ENCODE measurements at regions not wholly inside any gene's neighbourhood (a gene's known extent, or its start where the extent isn't known, plus 50 kb on each side); places are given as distances from the start of the nearest gene placed in this dataset.
"Not testable (repeated sequence)": the region's sequence is repeated elsewhere in the genome, so short reads cannot be mapped to it uniquely, and the experiment has no call there.

DNA sequence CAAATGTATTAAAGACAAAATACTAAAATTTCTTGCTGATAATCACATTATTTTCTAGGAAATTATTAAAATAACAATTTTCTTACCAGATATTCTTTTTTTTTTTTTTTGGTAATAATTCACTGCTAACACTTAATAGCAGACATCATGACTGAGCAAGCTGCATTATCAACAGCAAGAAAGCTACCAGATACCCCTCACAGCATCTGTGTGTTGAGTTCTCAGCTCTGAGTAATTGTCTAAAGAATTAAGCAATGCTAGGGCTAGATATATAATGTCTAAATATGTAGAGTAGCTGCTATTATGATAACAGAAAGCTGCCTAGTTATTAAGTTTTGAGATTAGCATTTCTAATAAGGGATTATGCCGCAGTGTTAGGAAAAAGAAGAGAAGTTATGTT lies 754.3 kb upstream of the PKDCC start:
- Mint-ChIP-seq H3K27ac (no peak overlapping the region), H3K4me3 (no peak overlapping the region), H3K9me3 (no peaks in the 10 kb centered on the region), H3K27me3 (ENCODE audit: low read depth) (no peaks in the 10 kb centered on the region), H3K36me3 (ENCODE audit: low read depth) (no peaks in the 10 kb centered on the region), H3K4me1 (ENCODE audit: low read depth) (no peaks in the 10 kb centered on the region)
- no peak for DNase-seq (ENCODE audit: low spot score)

DNA sequence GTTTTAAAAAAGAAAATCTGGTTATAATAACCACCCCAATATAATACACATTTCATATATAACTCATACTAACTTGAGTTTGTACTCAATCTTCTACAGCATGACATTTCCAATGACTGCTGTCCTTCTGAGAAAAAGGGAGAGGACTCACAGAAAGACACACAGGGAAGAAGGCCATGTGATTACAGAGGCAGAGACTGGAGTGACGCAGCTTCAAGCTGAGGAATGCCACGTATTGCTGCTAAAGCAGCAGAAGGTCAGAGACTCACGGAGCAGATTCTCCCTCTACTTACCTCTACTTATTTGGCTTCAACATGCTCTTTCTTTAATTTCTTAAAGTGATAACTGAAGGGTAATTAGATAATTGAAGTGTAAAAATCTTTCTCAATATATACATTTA lies 753.5 kb upstream of the PKDCC start:
- H3K4me3 Mint-ChIP-seq: no peak overlapping the region
- DNase-seq (ENCODE audit: low spot score): no peak
- no peaks in the 10 kb centered on the region for H3K4me1 Mint-ChIP-seq (ENCODE audit: low read depth)
- no peaks in the 10 kb centered on the region for H3K27me3 Mint-ChIP-seq (ENCODE audit: low read depth)
- no peaks in the 10 kb centered on the region for H3K36me3 Mint-ChIP-seq (ENCODE audit: low read depth)
- no peaks in the 10 kb centered on the region for H3K9me3 Mint-ChIP-seq
- H3K27ac Mint-ChIP-seq: no peak overlapping the region

DNA sequence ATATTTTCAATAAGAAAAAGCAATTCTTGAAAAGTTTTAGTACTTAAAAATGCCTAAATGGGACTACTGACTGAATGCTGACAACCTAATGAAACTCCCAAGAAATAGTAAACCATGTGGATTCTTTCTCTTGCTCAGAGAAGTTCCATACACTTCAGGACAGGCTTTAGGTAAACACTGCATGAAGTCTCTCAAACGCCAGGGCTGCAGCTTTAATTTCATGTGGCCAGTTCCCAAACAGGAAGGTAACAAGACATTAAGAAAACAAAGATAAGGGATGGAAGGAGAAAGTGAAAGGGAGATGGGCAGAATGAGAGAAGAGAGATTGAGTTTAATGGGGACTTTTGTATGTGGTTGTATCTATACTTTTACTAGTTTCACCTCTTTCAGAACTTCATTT lies 734.7 kb upstream of the PKDCC start:
- no peaks in the 10 kb centered on the region for H3K27me3 Mint-ChIP-seq (ENCODE audit: low read depth)
- H3K36me3 Mint-ChIP-seq (ENCODE audit: low read depth): no peaks in the 10 kb centered on the region
- no peaks in the 10 kb centered on the region for H3K4me1 Mint-ChIP-seq (ENCODE audit: low read depth)
- no peak overlapping the region for H3K27ac Mint-ChIP-seq
- H3K4me3 Mint-ChIP-seq: no peak overlapping the region
- no peak for DNase-seq (ENCODE audit: low spot score)
- H3K9me3 Mint-ChIP-seq: no peaks in the 10 kb centered on the region

DNA sequence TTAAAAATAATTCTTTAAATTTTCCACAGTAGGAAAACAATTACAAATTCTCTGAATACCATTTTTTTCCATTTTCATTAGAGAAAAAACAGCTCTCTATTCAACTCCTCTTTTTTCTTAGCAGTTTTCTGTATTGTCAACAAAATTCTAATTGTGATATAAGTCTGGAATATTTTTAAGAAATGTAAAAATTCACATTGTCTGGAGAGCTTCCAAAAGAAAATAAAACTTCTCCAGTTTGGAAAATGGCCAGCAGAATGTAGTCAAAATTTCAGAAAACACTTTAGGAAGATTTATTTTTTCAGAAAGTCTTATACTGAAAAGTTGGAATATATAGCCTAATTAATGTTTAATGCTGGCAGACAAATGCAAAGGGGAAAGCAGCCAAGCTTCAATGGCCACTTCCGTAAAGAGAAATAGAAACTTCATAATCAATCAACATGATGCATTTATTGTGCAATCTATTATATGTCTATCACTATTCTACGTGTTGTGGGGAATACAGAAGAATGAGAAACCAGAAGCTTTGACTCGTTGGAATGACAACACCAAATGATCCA lies 733.2 kb upstream of the PKDCC start:
- no peak for DNase-seq (ENCODE audit: low spot score)
- Mint-ChIP-seq H3K4me3 (no peak overlapping the region), H3K27me3 (ENCODE audit: low read depth) (no peaks in the 10 kb centered on the region), H3K27ac (no peak overlapping the region), H3K9me3 (no peaks in the 10 kb centered on the region), H3K4me1 (ENCODE audit: low read depth) (no peaks in the 10 kb centered on the region), H3K36me3 (ENCODE audit: low read depth) (no peaks in the 10 kb centered on the region)

DNA sequence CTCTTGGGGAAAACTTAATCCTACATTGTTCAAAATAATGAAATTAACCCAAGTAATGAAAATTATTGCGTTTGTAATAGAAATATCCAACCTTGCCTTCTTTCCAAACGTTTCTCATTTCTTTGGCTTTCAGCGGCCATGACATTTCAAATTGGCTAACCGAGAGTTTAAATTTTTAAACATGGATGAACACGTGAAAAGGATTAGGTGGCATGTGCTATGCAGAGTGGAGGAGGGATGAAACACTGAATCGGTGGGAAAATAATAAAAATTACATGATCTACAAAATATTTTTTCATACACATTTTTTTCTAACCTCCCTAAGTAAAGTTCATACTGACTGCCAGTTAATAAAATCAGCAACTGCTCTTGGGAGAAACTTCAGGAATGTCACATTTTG lies 728.4 kb upstream of the PKDCC start:
- no peak for DNase-seq (ENCODE audit: low spot score)
- H3K4me3 Mint-ChIP-seq: no peak overlapping the region
- no peak overlapping the region for H3K27ac Mint-ChIP-seq
- no peaks in the 10 kb centered on the region for H3K36me3 Mint-ChIP-seq (ENCODE audit: low read depth)
- H3K27me3 Mint-ChIP-seq (ENCODE audit: low read depth): no peaks in the 10 kb centered on the region
- no peaks in the 10 kb centered on the region for H3K9me3 Mint-ChIP-seq
- no peaks in the 10 kb centered on the region for H3K4me1 Mint-ChIP-seq (ENCODE audit: low read depth)

DNA sequence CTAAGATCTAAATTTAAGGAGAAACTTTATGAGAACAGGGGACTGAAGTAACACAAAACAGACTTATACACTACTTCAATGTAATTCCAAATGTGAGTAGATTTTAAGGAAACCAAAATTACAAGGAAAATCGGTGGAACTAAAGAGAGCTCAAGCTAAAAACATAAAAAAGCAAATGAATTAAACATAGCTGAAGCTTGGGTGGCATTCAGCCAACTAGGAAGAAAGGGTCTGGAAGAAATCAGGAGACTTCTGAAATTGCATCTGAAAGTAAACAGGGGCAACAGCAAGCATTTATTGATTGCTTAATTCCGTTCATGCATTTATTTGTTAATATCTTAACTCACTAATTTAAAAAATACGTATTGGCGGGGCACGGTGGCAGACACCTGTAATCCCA lies 727.3 kb upstream of the PKDCC start:
- Mint-ChIP-seq H3K36me3 (ENCODE audit: low read depth) (no peaks in the 10 kb centered on the region), H3K9me3 (no peaks in the 10 kb centered on the region), H3K27ac (no peak overlapping the region), H3K4me1 (ENCODE audit: low read depth) (no peaks in the 10 kb centered on the region), H3K27me3 (ENCODE audit: low read depth) (no peaks in the 10 kb centered on the region), H3K4me3 (no peak overlapping the region)
- no peak for DNase-seq (ENCODE audit: low spot score)

DNA sequence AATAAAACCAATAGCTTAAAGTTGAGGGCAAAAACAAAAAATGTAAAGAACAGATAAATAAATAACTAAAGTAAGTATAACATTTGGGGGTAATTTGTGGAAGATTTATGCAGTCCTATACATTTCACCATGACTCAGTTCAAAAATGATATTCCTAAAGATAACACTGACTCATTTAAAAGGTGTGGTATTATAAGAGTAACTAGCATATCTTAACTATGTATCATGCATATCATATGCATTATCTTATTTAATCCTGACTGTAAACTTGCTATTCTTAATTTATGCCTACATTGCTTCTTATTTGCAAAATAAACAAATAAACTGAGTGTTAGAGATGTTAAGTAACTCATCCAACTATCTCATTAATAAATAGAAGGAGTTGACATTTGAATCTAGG lies 726.5 kb upstream of the PKDCC start:
- Mint-ChIP-seq H3K4me3 (no peak overlapping the region), H3K27me3 (ENCODE audit: low read depth) (no peaks in the 10 kb centered on the region), H3K9me3 (no peaks in the 10 kb centered on the region), H3K4me1 (ENCODE audit: low read depth) (no peaks in the 10 kb centered on the region), H3K27ac (no peak overlapping the region), H3K36me3 (ENCODE audit: low read depth) (no peaks in the 10 kb centered on the region)
- DNase-seq (ENCODE audit: low spot score): no peak

DNA sequence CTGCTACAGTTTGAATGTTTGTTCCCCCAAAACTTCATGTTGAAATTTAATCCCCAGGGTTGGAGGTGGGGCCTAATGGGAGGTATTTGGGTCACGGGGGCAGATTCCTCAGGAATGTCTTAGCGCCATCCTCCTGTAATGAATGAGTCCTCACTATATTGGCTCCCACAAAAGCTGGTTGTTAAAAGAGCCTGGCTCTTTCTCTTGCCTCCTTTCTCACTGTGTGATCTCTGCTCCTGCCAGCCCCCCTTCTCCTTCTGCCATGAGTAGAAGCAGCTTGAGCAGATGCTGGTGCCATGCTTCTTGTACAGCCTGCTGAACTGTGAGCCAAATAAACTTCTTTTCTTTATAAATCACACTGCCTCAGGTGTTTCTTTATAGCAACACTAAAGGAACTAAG lies 721.0 kb upstream of the PKDCC start:
- Mint-ChIP-seq H3K27ac (no peak overlapping the region), H3K36me3 (ENCODE audit: low read depth) (no peaks in the 10 kb centered on the region), H3K4me3 (no peak overlapping the region), H3K4me1 (ENCODE audit: low read depth) (no peaks in the 10 kb centered on the region), H3K9me3 (no peaks in the 10 kb centered on the region), H3K27me3 (ENCODE audit: low read depth) (no peaks in the 10 kb centered on the region)
- no peak for DNase-seq (ENCODE audit: low spot score)

DNA sequence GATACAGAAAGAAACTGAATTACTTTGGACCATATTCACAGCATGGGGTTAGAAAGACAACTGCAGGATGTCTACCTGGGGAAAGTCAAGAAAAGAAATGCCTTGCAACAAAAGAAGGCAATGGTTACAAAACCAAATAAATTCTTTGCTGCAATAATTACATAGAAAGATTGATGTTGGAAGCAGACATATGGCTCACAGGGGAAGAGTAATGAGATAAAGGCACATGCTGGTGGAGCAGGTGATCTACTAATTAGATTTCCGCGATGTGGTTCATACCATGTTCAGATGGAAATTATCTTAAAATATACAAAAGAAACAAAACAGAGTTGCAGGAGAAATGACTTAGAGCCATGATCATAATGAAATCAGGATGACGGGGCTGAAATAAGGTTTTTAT lies 718.8 kb upstream of the PKDCC start:
- H3K4me3 Mint-ChIP-seq: no peak overlapping the region
- H3K27me3 Mint-ChIP-seq (ENCODE audit: low read depth): no peaks in the 10 kb centered on the region
- H3K9me3 Mint-ChIP-seq: no peaks in the 10 kb centered on the region
- H3K36me3 Mint-ChIP-seq (ENCODE audit: low read depth): no peaks in the 10 kb centered on the region
- no peak overlapping the region for H3K27ac Mint-ChIP-seq
- H3K4me1 Mint-ChIP-seq (ENCODE audit: low read depth): no peaks in the 10 kb centered on the region
- DNase-seq (ENCODE audit: low spot score): no peak

DNA sequence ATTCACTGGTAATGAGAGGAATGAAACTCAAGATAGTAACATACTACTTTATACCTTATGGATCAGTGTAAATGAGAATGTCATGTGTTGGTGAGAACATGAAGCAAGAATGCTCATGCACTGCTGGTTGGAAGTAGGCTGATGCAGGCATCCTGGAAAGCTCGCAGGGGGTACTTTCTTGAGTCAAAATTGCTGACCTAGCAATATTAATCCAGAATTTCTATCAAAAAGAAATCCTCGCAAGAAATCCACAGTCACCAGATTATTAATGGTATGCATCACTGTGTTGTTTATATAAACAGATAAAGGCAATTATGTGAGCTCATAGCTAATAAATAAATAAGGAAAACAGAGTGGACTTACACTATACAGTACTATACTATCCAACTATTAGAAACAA lies 713.7 kb upstream of the PKDCC start:
- H3K27me3 Mint-ChIP-seq (ENCODE audit: low read depth): no peaks in the 10 kb centered on the region
- H3K4me1 Mint-ChIP-seq (ENCODE audit: low read depth): no peaks in the 10 kb centered on the region
- no peaks in the 10 kb centered on the region for H3K36me3 Mint-ChIP-seq (ENCODE audit: low read depth)
- no peak overlapping the region for H3K4me3 Mint-ChIP-seq
- H3K9me3 Mint-ChIP-seq: no peaks in the 10 kb centered on the region
- DNase-seq (ENCODE audit: low spot score): no peak
- H3K27ac Mint-ChIP-seq: no peak overlapping the region

DNA sequence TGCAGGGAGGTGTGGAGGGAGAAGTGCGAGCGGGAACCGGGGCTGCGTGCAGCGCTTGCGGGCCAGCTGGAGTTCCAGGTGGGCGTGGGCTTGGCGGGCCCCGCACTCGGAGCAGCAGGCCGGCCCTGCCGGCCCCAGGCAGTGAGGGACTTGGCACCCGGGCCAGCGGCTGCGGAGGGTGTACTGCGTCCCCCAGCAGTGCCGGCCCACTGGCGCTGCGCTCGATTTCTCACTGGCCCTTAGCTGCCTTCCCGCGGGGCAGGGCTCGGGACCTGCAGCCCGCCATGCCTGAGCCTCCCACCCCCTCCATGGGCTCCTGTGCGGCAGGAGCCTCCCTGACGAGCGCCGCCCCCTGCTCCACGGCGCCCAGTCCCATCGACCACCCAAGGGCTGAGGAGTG lies 712.2 kb upstream of the PKDCC start:
- not testable (repeated sequence) for H3K9me3 Mint-ChIP-seq; H3K4me3 Mint-ChIP-seq; H3K36me3 Mint-ChIP-seq (ENCODE audit: low read depth)

DNA sequence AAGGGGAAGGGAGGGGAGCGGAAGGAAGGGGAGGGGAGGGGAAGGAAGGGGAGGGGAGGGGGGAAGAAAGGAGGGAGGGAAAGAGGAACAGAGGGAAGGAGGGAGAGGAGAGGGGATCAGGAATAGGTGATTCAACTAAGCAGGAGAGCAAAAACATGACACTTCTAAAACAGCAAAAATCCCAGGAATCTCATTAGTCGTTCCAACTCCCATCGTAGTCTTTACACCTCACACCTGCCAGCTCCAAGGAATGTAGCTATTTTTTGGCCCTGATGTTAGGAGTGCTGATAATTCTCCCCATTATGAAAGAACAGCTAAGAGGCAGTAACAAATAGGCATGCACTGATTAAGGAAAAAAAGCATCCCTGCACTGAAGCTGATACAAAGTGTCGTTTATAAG lies 709.9 kb upstream of the PKDCC start:
- Mint-ChIP-seq H3K27me3 (ENCODE audit: low read depth) (no peaks in the 10 kb centered on the region), H3K36me3 (ENCODE audit: low read depth) (no peaks in the 10 kb centered on the region), H3K4me1 (ENCODE audit: low read depth) (no peaks in the 10 kb centered on the region), H3K27ac (no peak overlapping the region), H3K9me3 (no peaks in the 10 kb centered on the region), H3K4me3 (no peak overlapping the region)
- DNase-seq (ENCODE audit: low spot score): no peak

More for the DNA sequence above, 712.2 kb upstream of the PKDCC start:
- not testable (repeated sequence) for H3K4me1 Mint-ChIP-seq (ENCODE audit: low read depth); H3K27me3 Mint-ChIP-seq (ENCODE audit: low read depth); H3K27ac Mint-ChIP-seq; DNase-seq (ENCODE audit: low spot score)

DNA sequence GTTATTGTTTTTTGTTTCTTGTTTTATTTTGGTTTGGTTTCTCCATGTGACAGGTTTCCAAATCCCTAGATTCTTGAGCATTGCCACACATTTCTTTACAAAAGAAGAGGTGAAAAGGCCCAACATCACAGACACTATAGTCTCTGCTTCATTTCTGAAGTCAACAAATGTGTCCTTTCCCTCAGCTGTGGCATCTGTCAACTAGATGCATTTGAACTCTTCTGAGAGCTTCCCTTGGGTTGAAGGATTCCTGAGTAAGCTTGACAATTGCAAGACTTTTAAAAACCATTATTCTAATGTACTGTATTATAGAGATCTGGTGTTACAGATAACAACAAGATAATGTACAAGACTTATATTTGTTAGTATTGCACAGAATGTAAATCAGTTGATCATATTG lies 703.3 kb upstream of the PKDCC start:
- no peak for DNase-seq (ENCODE audit: low spot score)
- no peak overlapping the region for H3K27ac Mint-ChIP-seq
- H3K4me1 Mint-ChIP-seq (ENCODE audit: low read depth): no peaks in the 10 kb centered on the region
- no peaks in the 10 kb centered on the region for H3K27me3 Mint-ChIP-seq (ENCODE audit: low read depth)
- H3K9me3 Mint-ChIP-seq: no peaks in the 10 kb centered on the region
- H3K4me3 Mint-ChIP-seq: no peak overlapping the region
- no peaks in the 10 kb centered on the region for H3K36me3 Mint-ChIP-seq (ENCODE audit: low read depth)

DNA sequence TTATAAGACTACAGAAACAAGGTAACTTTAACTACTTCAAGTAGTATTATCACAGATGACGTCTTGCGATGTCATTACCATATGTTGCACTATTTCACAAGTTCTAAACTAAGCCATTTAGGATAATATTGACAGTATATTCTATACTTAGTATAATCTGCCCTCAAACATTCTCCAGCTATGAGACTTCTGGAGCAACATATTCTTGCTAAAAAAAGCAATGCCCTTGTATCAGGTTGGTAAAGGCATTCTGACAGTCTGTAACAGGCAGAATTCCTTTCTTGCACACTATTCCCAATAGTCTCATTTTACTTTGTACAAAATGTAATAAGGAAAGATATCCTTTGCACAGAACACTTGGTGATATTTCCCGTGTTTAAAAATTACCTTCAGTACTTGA lies 694.8 kb upstream of the PKDCC start:
- no peak overlapping the region for H3K4me3 Mint-ChIP-seq
- H3K36me3 Mint-ChIP-seq (ENCODE audit: low read depth): no peaks in the 10 kb centered on the region
- no peak for DNase-seq (ENCODE audit: low spot score)
- no peaks in the 10 kb centered on the region for H3K4me1 Mint-ChIP-seq (ENCODE audit: low read depth)
- H3K27me3 Mint-ChIP-seq (ENCODE audit: low read depth): no peaks in the 10 kb centered on the region
- no peak overlapping the region for H3K27ac Mint-ChIP-seq
- H3K9me3 Mint-ChIP-seq: no peaks in the 10 kb centered on the region

DNA sequence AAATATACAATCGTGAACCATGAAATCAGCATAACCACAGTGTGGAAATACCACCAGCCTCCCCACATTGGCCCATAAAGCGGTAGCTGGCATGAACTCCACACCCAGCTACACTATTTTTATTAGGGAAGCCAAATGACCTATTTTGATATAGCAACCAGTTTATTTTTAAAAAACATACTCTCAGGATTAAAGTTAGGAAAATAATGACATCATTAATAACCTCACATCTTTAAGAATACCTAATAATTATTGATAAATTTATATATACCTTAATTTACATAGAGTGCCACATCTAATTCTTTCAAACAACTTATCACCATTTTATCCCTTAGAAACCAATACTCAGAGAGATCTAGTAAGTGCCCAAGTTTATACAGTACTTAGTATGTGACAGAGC lies 692.0 kb upstream of the PKDCC start:
- Mint-ChIP-seq H3K9me3 (no peaks in the 10 kb centered on the region), H3K4me1 (ENCODE audit: low read depth) (no peaks in the 10 kb centered on the region), H3K4me3 (no peak overlapping the region), H3K27ac (no peak overlapping the region), H3K27me3 (ENCODE audit: low read depth) (no peaks in the 10 kb centered on the region), H3K36me3 (ENCODE audit: low read depth) (no peaks in the 10 kb centered on the region)
- no peak for DNase-seq (ENCODE audit: low spot score)

Measured in T-helper 2 cell treated with Interferon-gamma antibody and Interleukin-4, amounts not matched to agents 5 μg/mL and 100 μg/mL, for 36 hours (primary cell).